C4-2B (cell line): ENCODE measurements at regions not wholly inside any gene's neighbourhood (a gene's known extent, or its start where the extent isn't known, plus 50 kb on each side); places are given as distances from the start of the nearest gene placed in this dataset.

ENCODE experiments used
- CTCF ChIP-seq: fragments of 450-650 bp; conservative IDR thresholded peaks from 2 replicates; pipeline ENCODE4 v1.5.1; 2017; ENCODE audit warnings: mild to moderate bottlenecking
- ZFX ChIP-seq: fragments of 450-650 bp; IDR thresholded peaks from 2 replicates; pipeline ENCODE4 v1.6.1; 2017

GRCh38 chr2:236909802-236910201, 175.9 kb upstream of the COPS8 start:
- TF ChIP-seq CTCF (no peak), ZFX (no peak)
